ENCODE measurements at regions not wholly inside any gene's neighbourhood (a gene's known extent, or its start where the extent isn't known, plus 50 kb on each side); places are given as distances from the start of the nearest gene placed in this dataset.
"Not testable (repeated sequence)": the region's sequence is repeated elsewhere in the genome, so short reads cannot be mapped to it uniquely, and the experiment has no call there.

GRCh38 chr2:42979416-42979869 lies 187.1 kb upstream of the HAAO start:
- in situ Hi-C loops (cut with MboI; ENCODE audit: low sequenced_read_pairs) = no loop called here

GRCh38 chr2:42978887-42979415 lies 186.6 kb upstream of the HAAO start:
- in situ Hi-C loops (cut with MboI; ENCODE audit: low sequenced_read_pairs) = no loop called here

- in situ Hi-C loops (cut with MboI; ENCODE audit: low sequenced_read_pairs) = no loop called here
Measured at GRCh38 chr2:42978175-42978886, 185.9 kb upstream of the HAAO start.

GRCh38 chr2:42977270-42978174 lies 185.1 kb upstream of the HAAO start:
- in situ Hi-C loops (cut with MboI; ENCODE audit: low sequenced_read_pairs) = no loop called here

- in situ Hi-C loops (cut with MboI; ENCODE audit: low sequenced_read_pairs) = no loop called here
Measured at GRCh38 chr2:42976351-42976750, 184.0 kb upstream of the HAAO start.

GRCh38 chr2:42974721-42975717 lies 182.6 kb upstream of the HAAO start:
- in situ Hi-C loops (cut with MboI; ENCODE audit: low sequenced_read_pairs) = no loop called here

- in situ Hi-C loops (cut with MboI; ENCODE audit: low sequenced_read_pairs) = no loop called here
Measured at GRCh38 chr2:42974169-42974720, 181.9 kb upstream of the HAAO start.

GRCh38 chr2:42973726-42974125 lies 181.3 kb upstream of the HAAO start:
- in situ Hi-C loops (cut with MboI; ENCODE audit: low sequenced_read_pairs) = no loop called here

- in situ Hi-C loops (cut with MboI; ENCODE audit: low sequenced_read_pairs) = not testable (repeated sequence)
Measured at GRCh38 chr2:42972933-42973516, 180.6 kb upstream of the HAAO start.

GRCh38 chr2:42971947-42972736 lies 179.8 kb upstream of the HAAO start:
- in situ Hi-C loops (cut with MboI; ENCODE audit: low sequenced_read_pairs) = no loop called here

GRCh38 chr2:42971381-42971780 lies 179.0 kb upstream of the HAAO start:
- in situ Hi-C loops (cut with MboI; ENCODE audit: low sequenced_read_pairs) = no loop called here

GRCh38 chr2:42970151-42970550 lies 177.8 kb upstream of the HAAO start:
- in situ Hi-C loops (cut with MboI; ENCODE audit: low sequenced_read_pairs) = no loop called here

- in situ Hi-C loops (cut with MboI; ENCODE audit: low sequenced_read_pairs) = no loop called here
Measured at GRCh38 chr2:42969231-42970150, 177.1 kb upstream of the HAAO start.

- in situ Hi-C loops (cut with MboI; ENCODE audit: low sequenced_read_pairs) = no loop called here
Measured at GRCh38 chr2:42967959-42968674, 175.7 kb upstream of the HAAO start.

- in situ Hi-C loops (cut with MboI; ENCODE audit: low sequenced_read_pairs) = no loop called here
Measured at GRCh38 chr2:42965910-42966309, 173.5 kb upstream of the HAAO start.

GRCh38 chr2:42965196-42965595 lies 172.8 kb upstream of the HAAO start:
- in situ Hi-C loops (cut with MboI; ENCODE audit: low sequenced_read_pairs) = no loop called here

- in situ Hi-C loops (cut with MboI; ENCODE audit: low sequenced_read_pairs) = no loop called here
Measured at GRCh38 chr2:42964439-42965083, 172.2 kb upstream of the HAAO start.
